ENCODE measurements at regions not wholly inside any gene's neighbourhood (a gene's known extent, or its start where the extent isn't known, plus 50 kb on each side); places are given as distances from the start of the nearest gene placed in this dataset.

DNA sequence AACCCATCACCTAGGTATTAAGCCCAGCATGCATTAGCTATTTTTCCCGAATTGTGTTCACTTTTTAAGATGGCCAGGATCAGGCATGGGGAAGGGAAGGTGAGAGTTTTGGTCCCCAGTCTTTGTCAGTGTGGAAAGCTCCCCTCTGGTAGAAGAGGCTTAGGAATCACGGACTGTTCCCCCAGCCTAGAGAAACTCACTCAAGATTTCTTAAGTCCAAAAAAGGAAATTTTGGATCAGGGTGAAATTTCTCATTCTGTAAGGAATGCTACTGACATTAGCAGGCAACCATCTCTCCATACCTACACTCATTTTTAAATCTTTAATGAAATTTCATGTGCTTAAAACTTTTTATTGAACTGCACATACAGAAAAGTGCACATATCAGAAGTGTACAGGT, 70.3 kb upstream of the GALNT15 start:
- intact Hi-C loops (cut with DNase I, micrococcal nuclease), result no loop called here
- Histone ChIP-seq H3K36me3 (ENCODE audit: low read depth) (no peaks in the 10 kb centered on the region), H3K4me1 (ENCODE audit: low read depth) (no peaks in the 10 kb centered on the region), H3K9me3 (no peaks in the 10 kb centered on the region), H3K4me3 (no peak overlapping the region)
- TF ChIP-seq, protein P1, sequence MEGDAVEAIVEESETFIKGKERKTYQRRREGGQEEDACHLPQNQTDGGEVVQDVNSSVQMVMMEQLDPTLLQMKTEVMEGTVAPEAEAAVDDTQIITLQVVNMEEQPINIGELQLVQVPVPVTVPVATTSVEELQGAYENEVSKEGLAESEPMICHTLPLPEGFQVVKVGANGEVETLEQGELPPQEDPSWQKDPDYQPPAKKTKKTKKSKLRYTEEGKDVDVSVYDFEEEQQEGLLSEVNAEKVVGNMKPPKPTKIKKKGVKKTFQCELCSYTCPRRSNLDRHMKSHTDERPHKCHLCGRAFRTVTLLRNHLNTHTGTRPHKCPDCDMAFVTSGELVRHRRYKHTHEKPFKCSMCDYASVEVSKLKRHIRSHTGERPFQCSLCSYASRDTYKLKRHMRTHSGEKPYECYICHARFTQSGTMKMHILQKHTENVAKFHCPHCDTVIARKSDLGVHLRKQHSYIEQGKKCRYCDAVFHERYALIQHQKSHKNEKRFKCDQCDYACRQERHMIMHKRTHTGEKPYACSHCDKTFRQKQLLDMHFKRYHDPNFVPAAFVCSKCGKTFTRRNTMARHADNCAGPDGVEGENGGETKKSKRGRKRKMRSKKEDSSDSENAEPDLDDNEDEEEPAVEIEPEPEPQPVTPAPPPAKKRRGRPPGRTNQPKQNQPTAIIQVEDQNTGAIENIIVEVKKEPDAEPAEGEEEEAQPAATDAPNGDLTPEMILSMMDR (IDR thresholded peaks at IDR 0.05), result no peak
- no peak for ATAC-seq
- no peak for DNase-seq

DNA sequence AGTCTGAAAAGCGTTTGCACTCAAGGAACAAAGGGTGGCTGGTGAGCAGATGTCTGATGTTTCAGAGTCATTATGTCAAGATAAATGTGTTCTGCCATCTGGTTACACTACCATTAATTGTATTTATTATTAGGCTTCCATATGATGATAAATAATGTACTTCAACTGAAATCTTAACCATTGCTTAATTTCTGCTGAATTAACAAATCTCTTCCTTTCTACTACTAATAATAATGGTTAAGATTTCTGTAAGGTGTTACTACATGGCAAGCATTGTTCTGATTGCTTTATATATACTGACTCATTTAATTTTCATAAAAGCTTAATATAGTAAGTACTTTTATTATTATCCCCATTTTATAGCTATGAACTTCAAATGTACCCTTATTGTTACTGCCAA, 68.4 kb upstream of the GALNT15 start:
- TF ChIP-seq, protein P1 (IDR thresholded peaks at IDR 0.05), result no peak
- H3K4me1 ChIP-seq (ENCODE audit: low read depth), result no peaks in the 10 kb centered on the region
- intact Hi-C loops (cut with DNase I, micrococcal nuclease), result no loop called here
- no peak for DNase-seq
- no peak for ATAC-seq
- H3K4me3 ChIP-seq, result no peak overlapping the region
- H3K9me3 ChIP-seq, result no peaks in the 10 kb centered on the region
- no peaks in the 10 kb centered on the region for H3K36me3 ChIP-seq (ENCODE audit: low read depth)

DNA sequence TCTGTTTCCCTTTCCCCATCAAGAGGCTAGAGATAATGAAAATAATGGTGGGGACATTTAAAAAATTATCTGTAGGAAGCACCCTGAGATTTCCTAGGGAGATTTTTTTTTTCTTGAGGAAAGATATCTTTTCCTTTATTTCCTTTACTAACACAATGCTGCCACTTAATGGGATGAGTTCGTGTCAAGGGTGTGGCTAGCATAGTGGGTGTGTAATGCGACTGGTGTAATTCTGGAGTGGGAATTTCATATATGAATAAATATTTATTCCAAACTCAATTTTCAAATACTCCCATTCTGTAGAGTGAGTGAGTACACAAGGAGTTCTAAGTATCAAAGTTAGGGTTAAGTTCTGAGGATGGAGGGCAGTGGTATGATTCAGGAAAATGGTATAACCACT, 66.1 kb upstream of the GALNT15 start:
- intact Hi-C loops (cut with DNase I, micrococcal nuclease), result no loop called here
- TF ChIP-seq, protein P1 (IDR thresholded peaks at IDR 0.05), result no peak
- no peaks in the 10 kb centered on the region for H3K4me1 ChIP-seq (ENCODE audit: low read depth)
- H3K9me3 ChIP-seq, result no peaks in the 10 kb centered on the region
- DNase-seq (no peak), ATAC-seq (no peak)
- H3K4me3 ChIP-seq, result no peak overlapping the region
- no peaks in the 10 kb centered on the region for H3K36me3 ChIP-seq (ENCODE audit: low read depth)

DNA sequence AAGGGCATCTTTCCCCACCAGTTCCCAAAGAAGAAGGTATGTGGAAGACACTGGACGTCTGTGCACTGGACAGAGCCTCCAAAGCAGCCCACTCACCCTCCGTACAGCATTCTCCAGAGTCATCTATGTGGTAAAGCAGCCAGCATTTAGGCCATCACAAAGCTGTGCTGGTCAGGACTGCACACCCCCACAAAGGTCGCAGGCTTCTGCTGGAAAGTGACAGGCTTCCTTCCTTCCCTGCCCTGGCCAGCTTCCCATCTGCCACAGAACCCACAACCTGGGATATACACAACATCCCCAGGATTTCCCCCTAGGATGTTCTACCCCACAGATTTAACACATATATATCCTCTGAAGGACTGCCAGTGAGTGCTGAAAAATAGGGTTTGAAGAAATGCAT, 64.6 kb upstream of the GALNT15 start:
- intact Hi-C loops (cut with DNase I, micrococcal nuclease), result no loop called here
- no peak for DNase-seq
- no peak for ATAC-seq
- no peaks in the 10 kb centered on the region for H3K4me1 ChIP-seq (ENCODE audit: low read depth)
- no peaks in the 10 kb centered on the region for H3K36me3 ChIP-seq (ENCODE audit: low read depth)
- H3K4me3 ChIP-seq, result no peak overlapping the region
- H3K9me3 ChIP-seq, result no peaks in the 10 kb centered on the region
- TF ChIP-seq, protein P1 (IDR thresholded peaks at IDR 0.05), result no peak

DNA sequence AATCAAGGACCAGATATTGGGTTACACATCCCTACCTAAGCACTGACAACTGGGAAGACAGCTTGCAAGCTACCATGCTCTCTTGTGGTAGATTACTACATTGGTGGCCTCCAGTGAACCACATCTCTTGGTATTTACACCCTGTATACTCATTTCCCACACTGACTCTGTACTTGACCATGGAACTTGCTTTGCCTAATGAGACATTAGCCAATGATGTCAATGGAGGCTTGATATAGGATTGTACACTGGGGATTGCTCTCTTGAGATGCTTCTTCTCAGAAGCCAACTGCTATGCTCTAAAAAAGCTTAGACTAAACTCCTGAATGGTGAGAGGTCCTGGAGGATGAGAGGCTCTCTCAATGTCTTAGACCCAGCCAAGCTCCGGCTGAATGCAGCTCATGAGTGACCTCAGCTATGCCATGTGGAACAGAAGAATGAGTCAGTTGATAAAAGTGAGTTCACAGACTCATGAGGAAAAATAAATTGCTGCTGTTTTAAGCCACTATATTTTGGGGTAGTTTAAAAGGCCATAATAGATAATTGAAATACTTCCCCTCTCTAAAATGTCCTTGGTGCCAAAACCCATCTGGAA, 61.5 kb upstream of the GALNT15 start:
- no peak for ATAC-seq
- intact Hi-C loops (cut with DNase I, micrococcal nuclease), result no loop called here
- Histone ChIP-seq H3K9me3 (no peaks in the 10 kb centered on the region), H3K36me3 (ENCODE audit: low read depth) (no peaks in the 10 kb centered on the region), H3K4me1 (ENCODE audit: low read depth) (no peaks in the 10 kb centered on the region), H3K4me3 (no peak overlapping the region)
- no peak for DNase-seq
- TF ChIP-seq, protein P1 (IDR thresholded peaks at IDR 0.05), result no peak

DNA sequence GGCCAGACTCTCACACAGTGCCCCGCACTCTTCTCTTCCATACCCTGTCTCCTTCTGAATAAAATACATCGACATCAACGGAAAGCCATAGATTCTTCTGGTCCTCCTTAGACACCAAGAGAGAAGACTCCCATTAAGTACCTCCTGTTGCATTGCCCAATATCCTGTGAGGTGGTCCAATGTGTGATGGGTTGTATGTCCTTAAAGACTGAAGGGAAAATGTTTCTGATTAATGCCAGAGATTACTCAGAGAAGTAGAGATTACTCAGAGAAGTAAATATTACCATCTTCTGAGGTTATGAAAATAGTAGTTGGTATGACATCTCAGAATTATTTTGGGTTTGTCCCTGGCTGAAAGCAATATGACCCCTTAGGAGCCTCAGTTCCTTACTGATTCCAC, 60.8 kb upstream of the GALNT15 start:
- Histone ChIP-seq H3K4me1 (ENCODE audit: low read depth) (no peaks in the 10 kb centered on the region), H3K9me3 (no peaks in the 10 kb centered on the region), H3K4me3 (no peak overlapping the region), H3K36me3 (ENCODE audit: low read depth) (no peaks in the 10 kb centered on the region)
- TF ChIP-seq, protein P1 (IDR thresholded peaks at IDR 0.05), result no peak
- ATAC-seq (no peak), DNase-seq (no peak)
- intact Hi-C loops (cut with DNase I, micrococcal nuclease), result no loop called here
